ENCODE measurements at regions not wholly inside any gene's neighbourhood (a gene's known extent, or its start where the extent isn't known, plus 50 kb on each side); places are given as distances from the start of the nearest gene placed in this dataset.

DNA sequence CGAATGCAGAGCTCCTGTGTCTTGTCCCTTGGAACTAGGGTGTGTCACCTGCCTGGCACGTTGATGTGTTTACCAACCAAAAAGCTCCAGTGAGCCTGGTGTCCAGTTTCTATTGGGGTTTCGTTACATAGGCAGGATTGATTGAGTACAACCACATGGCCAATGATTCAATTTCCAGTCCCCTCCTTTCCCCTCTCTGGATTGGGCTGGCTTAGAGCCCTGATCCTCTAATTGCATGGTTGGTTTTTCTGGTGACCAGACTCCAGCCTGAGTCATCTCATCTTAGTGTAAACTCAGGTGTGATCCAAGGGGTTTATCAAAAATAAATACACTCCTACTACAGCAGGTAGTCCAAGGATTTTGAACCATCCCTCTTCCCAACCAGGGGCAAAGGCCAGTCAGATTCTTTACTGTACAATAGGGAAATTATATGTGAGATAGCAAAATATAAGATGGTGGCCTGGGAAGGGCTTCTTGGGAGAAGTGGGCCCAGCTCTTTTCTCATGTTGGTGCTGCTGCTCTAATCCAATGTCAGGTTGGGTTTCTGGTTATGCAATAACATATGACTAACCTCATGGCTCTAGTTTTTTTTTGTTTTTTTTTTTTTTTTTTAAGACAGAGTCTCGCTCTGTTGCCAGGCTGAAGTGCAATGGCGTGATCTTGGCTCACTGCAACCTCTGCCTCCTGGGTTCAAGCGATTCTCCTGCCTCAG, 64.7 kb upstream of the MGAT5 start:
- Histone ChIP-seq H2BK5ac (ENCODE audit: low read depth, low read length, poor library complexity, severe bottlenecking) (no peak overlapping the region), H3K56ac (ENCODE audit: extremely low read depth, insufficient read depth, low read length) (no peak overlapping the region), H3K18ac (ENCODE audit: low read depth, low read length) (no peak overlapping the region), H3K36me3 (ENCODE audit: control insufficient read depth, insufficient read depth, low read length) (peaks cover 10% of the 10 kb centered on the region; the same call in 1 of the 2 replicates), H4K5ac (ENCODE audit: low read depth, low read length) (no peak overlapping the region), H2BK15ac (ENCODE audit: low read depth, low read length) (no peak overlapping the region), H2AFZ (replicated peaks; ENCODE audit: low read length, poor library complexity) (no peak overlapping the region), H3K23ac (ENCODE audit: low read depth, low read length) (no peak overlapping the region), H3K4me3 (ENCODE audit: insufficient read depth, low read depth, low read length) (no peak overlapping the region), H3K9me3 (ENCODE audit: control insufficient read depth, insufficient read depth, low read length) (no peaks in the 10 kb centered on the region), H2AK5ac (ENCODE audit: low read depth, low read length) (no peak overlapping the region), H4K20me1 (ENCODE audit: insufficient read depth, low read length) (peaks cover 89% of the 10 kb centered on the region), H4K91ac (ENCODE audit: insufficient read depth, low read depth, low read length) (no peak overlapping the region), H3K79me1 (ENCODE audit: low read depth in 1 of 2, low read length in 2 of 2) (peaks cover 68 to 86% of the 10 kb centered on the region in 2 experiments), H4K8ac (ENCODE audit: low read depth in 2 of 2, low read length in 2 of 2) (no peak overlapping the region), H3K4me2 (ENCODE audit: low read depth, low read length) (no peak overlapping the region), H3K27ac (ENCODE audit: insufficient read depth, low read length) (no peak overlapping the region), H3K14ac (replicated peaks; ENCODE audit: low read depth, low read length) (no peak overlapping the region; the same call in 1 of the 2 replicates), H3K4me1 (ENCODE audit: control insufficient read depth, insufficient read depth, low read length) (peaks cover 7% of the 10 kb centered on the region), H3K27me3 (ENCODE audit: control insufficient read depth, insufficient read depth, low read length) (no peaks in the 10 kb centered on the region), H2AK9ac (replicated peaks; ENCODE audit: low read depth, low read length, poor library complexity) (no peak overlapping the region), H3K9me1 (ENCODE audit: insufficient read depth, low read length) (peaks cover 25% of the 10 kb centered on the region), H2BK20ac (ENCODE audit: low read depth, low read length) (no peak overlapping the region), H3K4ac (ENCODE audit: low read depth, low read length) (no peak overlapping the region), H3K9ac (ENCODE audit: low read depth, low read length) (no peak overlapping the region), H2BK120ac (ENCODE audit: low read depth, low read length) (no peak overlapping the region)
- ChIA-PET CTCF (no interaction called here), POLR2A (ENCODE audit: unreplicated experiment) (interaction anchor here (0.6 kb wide), 1 partner anchor 18 kb away, joined by 7 read pairs; no protein-coding TSS in a partner anchor)
- WGBS, 2 experiments (ENCODE audit: extremely low coverage in 2 of 2, insufficient read length in 1 of 2) = no CpG with 5 or more reads among the region's 6 CpGs
- ATAC-seq (ENCODE audit: low read depth) (peak; percentile 28; the same call in 1 of the 2 replicates), DNase-seq (peak; percentile 72)
- dilution Hi-C loops (cut with HindIII; ENCODE audit: low sequenced_read_pairs, unreplicated experiment) = no loop called here
- TF ChIP-seq, protein P1, sequence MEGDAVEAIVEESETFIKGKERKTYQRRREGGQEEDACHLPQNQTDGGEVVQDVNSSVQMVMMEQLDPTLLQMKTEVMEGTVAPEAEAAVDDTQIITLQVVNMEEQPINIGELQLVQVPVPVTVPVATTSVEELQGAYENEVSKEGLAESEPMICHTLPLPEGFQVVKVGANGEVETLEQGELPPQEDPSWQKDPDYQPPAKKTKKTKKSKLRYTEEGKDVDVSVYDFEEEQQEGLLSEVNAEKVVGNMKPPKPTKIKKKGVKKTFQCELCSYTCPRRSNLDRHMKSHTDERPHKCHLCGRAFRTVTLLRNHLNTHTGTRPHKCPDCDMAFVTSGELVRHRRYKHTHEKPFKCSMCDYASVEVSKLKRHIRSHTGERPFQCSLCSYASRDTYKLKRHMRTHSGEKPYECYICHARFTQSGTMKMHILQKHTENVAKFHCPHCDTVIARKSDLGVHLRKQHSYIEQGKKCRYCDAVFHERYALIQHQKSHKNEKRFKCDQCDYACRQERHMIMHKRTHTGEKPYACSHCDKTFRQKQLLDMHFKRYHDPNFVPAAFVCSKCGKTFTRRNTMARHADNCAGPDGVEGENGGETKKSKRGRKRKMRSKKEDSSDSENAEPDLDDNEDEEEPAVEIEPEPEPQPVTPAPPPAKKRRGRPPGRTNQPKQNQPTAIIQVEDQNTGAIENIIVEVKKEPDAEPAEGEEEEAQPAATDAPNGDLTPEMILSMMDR (conservative IDR thresholded peaks at IDR 0.05; ENCODE audit: low read depth, low read length) = no peak
- TF ChIP-seq FOS (IDR thresholded peaks at IDR 0.05; ENCODE audit: low read depth, low read length) (no peak), CEBPB (IDR thresholded peaks at IDR 0.05; ENCODE audit: low read depth, low read length) (peak; percentile 89), NFE2L2 (IDR thresholded peaks at IDR 0.05; ENCODE audit: low read depth, low read length) (no peak), POLR2A (IDR thresholded peaks at IDR 0.05; ENCODE audit: low read depth, low read length) (no peak), RFX5 (IDR thresholded peaks at IDR 0.05; ENCODE audit: low read depth, low read length) (peak; percentile 39; the same call in 1 of the 2 replicates), MXI1 (IDR thresholded peaks at IDR 0.05; ENCODE audit: borderline replicate concordance, low read depth, low read length) (no peak), CHD1 (IDR thresholded peaks at IDR 0.05; ENCODE audit: low read depth, low read length) (no peak), MAZ (IDR thresholded peaks at IDR 0.05; ENCODE audit: borderline replicate concordance, low read depth, low read length) (no peak), RCOR1 (IDR thresholded peaks at IDR 0.05; ENCODE audit: insufficient replicate concordance, low read length) (no peak), MAFK (IDR thresholded peaks at IDR 0.05; ENCODE audit: low read depth, low read length) (no peak), RAD21 (IDR thresholded peaks at IDR 0.05; ENCODE audit: low read length) (no peak), ELK1 (IDR thresholded peaks at IDR 0.05; ENCODE audit: borderline replicate concordance, low read depth, low read length) (no peak), BHLHE40 (IDR thresholded peaks at IDR 0.05; ENCODE audit: low read depth, low read length) (no peak)
- TF ChIP-seq, protein P2, sequence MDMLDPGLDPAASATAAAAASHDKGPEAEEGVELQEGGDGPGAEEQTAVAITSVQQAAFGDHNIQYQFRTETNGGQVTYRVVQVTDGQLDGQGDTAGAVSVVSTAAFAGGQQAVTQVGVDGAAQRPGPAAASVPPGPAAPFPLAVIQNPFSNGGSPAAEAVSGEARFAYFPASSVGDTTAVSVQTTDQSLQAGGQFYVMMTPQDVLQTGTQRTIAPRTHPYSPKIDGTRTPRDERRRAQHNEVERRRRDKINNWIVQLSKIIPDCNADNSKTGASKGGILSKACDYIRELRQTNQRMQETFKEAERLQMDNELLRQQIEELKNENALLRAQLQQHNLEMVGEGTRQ (IDR thresholded peaks at IDR 0.05; ENCODE audit: low read depth, low read length) = peak; percentile 16; the same call in 1 of the 2 replicates
- in situ Hi-C loops (cut with MboI; ENCODE audit: low sequenced_read_pairs) = no loop called here
- intact Hi-C loops (cut with micrococcal nuclease) = no loop called here
- BruUV-seq (replicated peaks) = no TSS peak
